K562 (cell line): ENCODE measurements at regions not wholly inside any gene's neighbourhood (a gene's known extent, or its start where the extent isn't known, plus 50 kb on each side); places are given as distances from the start of the nearest gene placed in this dataset.

Experiments
- ATAC-seq: fragments of 200-7000 bp; cut with Tn5 transposase; 3 replicates; pipeline ENCODE4 v1.9.1; 2020; ENCODE audit warnings: moderate library complexity
- BruUV-seq: library from RNA; stranded (reverse); fragments of 400-500 nt; replicated peaks from 2 replicates; lab custom pipeline; 2021; lab: Mats Ljungman, UMichigan
- CTCF ChIA-PET: fragments of 300-600 bp; formaldehyde crosslinking; extraction: SDS; loops from one replicate; lab custom pipeline; 2021; ENCODE audit warnings: low intra/inter-chr PET ratio; lab: Yijun Ruan, JAX
- POLR2A ChIA-PET: fragments of 300-600, 350-650 bp; sonication (Branson Sonifier 250); formaldehyde crosslinking; extraction: SDS; loops from one replicate; lab custom pipeline; 2021; ENCODE audit warnings: antibody characterized with exemption, inconsistent platforms; lab: Yijun Ruan, JAX
- DNase-seq, 4 experiments: peaks; one replicate each; pipeline versions ENCODE4 v3.0.0 to v3.0.0-alpha.2; 2011 to 2018; ENCODE audit warnings: low spot score in 3 of 4, mixed read lengths in 3 of 4; ENCODE audit errors: extremely low read depth in 1 of 4
- FAIRE-seq: peaks from 2 replicates; lab custom pipeline; 2011; peaks lifted over from hg19 to GRCh38; lab: Jason Lieb, UNC
- H2AFZ ChIP-seq: 2 replicates; pipeline ENCODE4 v1.6.0; 2011; ENCODE audit warnings: low read depth, low read length, control low read depth, inconsistent platforms
- H3K27ac ChIP-seq: fragments of 200-600 bp; 3 replicates; pipeline ENCODE4 v1.8.0; 2011; ENCODE audit warnings: low read depth, mild to moderate bottlenecking, control low read depth, inconsistent platforms, low read length, moderate library complexity, mixed read lengths; ENCODE audit errors: extremely low read depth
- H3K27me3 ChIP-seq, 2 experiments: fragments of 300-600 bp in 1 of 2; 2 replicates in 1 of 2; 3 replicates in 1 of 2; pipeline versions ENCODE4 v1.6.0 to v1.8.0; 2011; ENCODE audit warnings: inconsistent platforms in 2 of 2, low read length in 2 of 2, mild to moderate bottlenecking in 1 of 2, mixed read lengths in 1 of 2, moderate library complexity in 1 of 2; ENCODE audit not compliant: control insufficient read depth in 2 of 2, insufficient read depth in 2 of 2
- H3K36me3 ChIP-seq: fragments of 300-600 bp; 3 replicates; pipeline ENCODE4 v1.8.0; 2011; ENCODE audit warnings: mild to moderate bottlenecking, low read length, inconsistent platforms; ENCODE audit not compliant: control insufficient read depth, insufficient read depth
- H3K4me1 ChIP-seq, 2 experiments: fragments of 200-600 bp in 1 of 2; replicated peaks in 1 of 2; 2 replicates in 1 of 2; 3 replicates in 1 of 2; pipeline versions ENCODE4 v1.5.1 to v1.8.0; 2011; ENCODE audit warnings: inconsistent platforms in 2 of 2, low read length in 2 of 2, mild to moderate bottlenecking in 1 of 2, mixed read lengths in 1 of 2, moderate library complexity in 1 of 2; ENCODE audit not compliant: control insufficient read depth in 2 of 2, insufficient read depth in 2 of 2
- H3K4me2 ChIP-seq: 2 replicates; pipeline ENCODE4 v1.6.1; 2011; ENCODE audit warnings: low read length, control low read depth, inconsistent platforms, mixed read lengths; ENCODE audit not compliant: insufficient read depth
- H3K4me3 ChIP-seq: fragments of 200-600 bp; sonication (generic), shearing (Covaris generic); 2 replicates; pipeline ENCODE4 v1.5.1; 2016; ENCODE audit warnings: control low read depth, inconsistent platforms
- H3K79me2 ChIP-seq: fragments of 200-600 bp; 3 replicates; pipeline ENCODE4 v1.8.0; 2011; ENCODE audit warnings: low read length, inconsistent platforms; ENCODE audit not compliant: control insufficient read depth, insufficient read depth
- H3K9ac ChIP-seq, 2 experiments: 2 replicates each; pipeline versions ENCODE4 v1.6.0 to v1.6.1; 2011; ENCODE audit warnings: low read depth in 2 of 2, low read length in 2 of 2, control low read depth in 1 of 2, inconsistent platforms in 1 of 2, mild to moderate bottlenecking in 1 of 2, mixed read lengths in 1 of 2; ENCODE audit not compliant: insufficient read depth in 1 of 2
- H3K9me1 ChIP-seq: one replicate; pipeline ENCODE4 v1.6.0; 2011; ENCODE audit warnings: inconsistent platforms, mild to moderate bottlenecking, low read length, moderate library complexity; ENCODE audit not compliant: control insufficient read depth, insufficient read depth
- H3K9me3 ChIP-seq: replicated peaks from 2 replicates; pipeline ENCODE4 v1.5.1; 2011; ENCODE audit warnings: low read depth, low read length, inconsistent platforms; ENCODE audit not compliant: control insufficient read depth, insufficient read depth
- H4K20me1 ChIP-seq: replicated peaks from 2 replicates; pipeline ENCODE4 v1.6.1; 2011; ENCODE audit warnings: low read length, inconsistent platforms, mixed read lengths; ENCODE audit not compliant: control insufficient read depth, insufficient read depth
- DIDO1 ChIP-seq: fragments of 450-650 bp; IDR thresholded peaks from 2 replicates; pipeline ENCODE4 v1.6.1; 2016; ENCODE audit warnings: low read depth, missing biosample characterization, missing genetic modification characterization
- EP300 ChIP-seq: IDR thresholded peaks from 2 replicates; pipeline ENCODE4 v1.6.1; 2012; ENCODE audit warnings: low read length, improper control_type of control experiment
- GTF2F1 ChIP-seq: IDR thresholded peaks from 2 replicates; pipeline ENCODE4 v1.6.1; 2011; ENCODE audit warnings: low read depth, low read length, improper control_type of control experiment
- HLTF ChIP-seq: fragments of 450-650 bp; IDR thresholded peaks from 2 replicates; pipeline ENCODE4 v1.6.1; 2016
- HSF4 ChIP-seq: fragments of 250-450 bp; sonication (Bioruptor Pico); IDR thresholded peaks from 2 replicates; pipeline ENCODE4 v2.1.2; 2022; ENCODE audit warnings: mild to moderate bottlenecking, moderate library complexity, borderline replicate concordance
- NFRKB ChIP-seq: fragments of 450-650 bp; IDR thresholded peaks from 2 replicates; pipeline ENCODE4 v1.6.1; 2016; ENCODE audit warnings: low read depth
- SAP30 ChIP-seq: fragments of 200-600 bp; sonication (generic); IDR thresholded peaks from 2 replicates; pipeline ENCODE4 v1.6.1; 2012; ENCODE audit warnings: borderline replicate concordance, low read depth, mild to moderate bottlenecking, moderate library complexity, low read length, control low read depth, inconsistent platforms; ENCODE audit not compliant: insufficient read depth, poor library complexity, severe bottlenecking
- TFAP4 ChIP-seq: sonication (generic); formaldehyde crosslinking; IDR thresholded peaks from 2 replicates; pipeline ENCODE4 v1.8.0; 2022; ENCODE audit warnings: missing genetic modification reagents, mild to moderate bottlenecking, moderate library complexity, borderline replicate concordance
- THRB ChIP-seq: fragments of 450-650 bp; formaldehyde crosslinking; conservative IDR thresholded peaks from 2 replicates; pipeline ENCODE4 v1.4.0; 2022; ENCODE audit warnings: mild to moderate bottlenecking, missing genetic modification characterization
- ZBTB1 ChIP-seq: sonication (generic); formaldehyde crosslinking; IDR thresholded peaks from 2 replicates; pipeline ENCODE4 v1.8.1; 2023; ENCODE audit warnings: missing genetic modification reagents, low read depth, mild to moderate bottlenecking, borderline replicate concordance
- ZNF174 ChIP-seq: fragments of 250-450 bp; sonication (Bioruptor Pico); IDR thresholded peaks from 2 replicates; pipeline ENCODE4 v1.4.0; 2020; ENCODE audit warnings: mild to moderate bottlenecking
- ZNF384 ChIP-seq: IDR thresholded peaks from 2 replicates; pipeline ENCODE4 v1.6.1; 2012; ENCODE audit warnings: low read depth, low read length, improper control_type of control experiment
- ZNF436 ChIP-seq: fragments of 250-450, 450-650 bp; sonication (Bioruptor Pico); formaldehyde crosslinking; IDR thresholded peaks from 2 replicates; pipeline ENCODE4 v1.7.0; 2020; ENCODE audit warnings: mild to moderate bottlenecking
- ZNF518B ChIP-seq: fragments of 250-450 bp; sonication (Bioruptor Pico); IDR thresholded peaks from 2 replicates; pipeline ENCODE4 v1.5.0; 2021; ENCODE audit warnings: mild to moderate bottlenecking, moderate library complexity
- ZNF695 ChIP-seq: fragments of 450-650 bp; formaldehyde crosslinking; IDR thresholded peaks from 2 replicates; pipeline ENCODE4 v1.4.0; 2020; ENCODE audit warnings: mild to moderate bottlenecking, moderate library complexity
- WGBS: fragments of 100-300 bp; shearing (Covaris generic); methylation state at CpG from one replicate; pipeline ENCODE4 v1.1.6; 2016; ENCODE audit warnings: low coverage, mixed read lengths; ENCODE audit not compliant: insufficient coverage; ENCODE audit errors: missing lambda C conversion rate; 5-methylcytosine and 5-hydroxymethylcytosine counted together
- in situ Hi-C: fragments of 300-500 bp; cut with MboI; formaldehyde crosslinking; loops from 4 replicates; pipeline ENCODE4 v1.15.0; 2018; ENCODE audit warnings: inconsistent platforms, mixed read lengths
- intact Hi-C: fragments of 100-400 bp; cut with micrococcal nuclease; formaldehyde crosslinking; loops from 2 replicates; pipeline ENCODE4 v1.14.2; 2022

- no peak for TF ChIP-seq ZNF695 (CRISPR knock-in tag)
These were observed 150.1 kb upstream of the C1GALT1 start (continued) for GRCh38 chr7:7032221-7032620.

- H3K27ac ChIP-seq, result no peak overlapping the region
- 36% methylated on average over 1 of the region's 1 CpG for WGBS
- no peak overlapping the region for H3K4me3 ChIP-seq
- TF ChIP-seq HSF4 (no peak), HLTF (no peak), ZNF384 (no peak), ZNF436 (CRISPR knock-in tag) (no peak), SAP30 (no peak), ZNF518B (CRISPR knock-in tag) (no peak), ZNF174 (CRISPR knock-in tag) (no peak), THRB (CRISPR knock-in tag) (no peak), TFAP4 (no peak), DIDO1 (tag) (no peak), GTF2F1 (no peak), NFRKB (no peak), ZBTB1 (CRISPR knock-in tag) (no peak), EP300 (no peak)
- TF ChIP-seq, all 486 proteins: peak for 0
- ATAC-seq, result no peak
- no peaks in the 10 kb centered on the region for H3K79me2 ChIP-seq
- no peaks in the 10 kb centered on the region for H4K20me1 ChIP-seq
- no peak overlapping the region for H3K9ac ChIP-seq
- in situ Hi-C loops, result no loop called here
- H3K27me3 ChIP-seq, result no peaks in the 10 kb centered on the region
- no peak for DNase-seq
- intact Hi-C loops, result no loop called here
- H3K9me3 ChIP-seq, result no peaks in the 10 kb centered on the region
- no peak overlapping the region for H3K4me2 ChIP-seq
- no TSS peak for BruUV-seq
- H2AFZ ChIP-seq, result no peak overlapping the region
- no peaks in the 10 kb centered on the region for H3K36me3 ChIP-seq
- POLR2A ChIA-PET, result no interaction called here
- H3K4me1 ChIP-seq, result no peaks in the 10 kb centered on the region
- CTCF ChIA-PET, result no interaction called here
- no peak for FAIRE-seq
- H3K9me1 ChIP-seq, result no peaks in the 10 kb centered on the region
These were observed 146.5 kb upstream of the C1GALT1 start for GRCh38 chr7:7035851-7036250.
